Stimulated activated naive CD8-positive, alpha-beta T cell treated with anti-CD3 and anti-CD28 coated beads, Interleukin-15, Interleukin-2, amounts not matched to agents 100 ng/mL and 50 ng/mL, for 24 hours (primary cell): ENCODE measurements at regions not wholly inside any gene's neighbourhood (a gene's known extent, or its start where the extent isn't known, plus 50 kb on each side); places are given as distances from the start of the nearest gene placed in this dataset.

ENCODE experiments used
- H3K27ac Mint-ChIP-seq: one replicate; pipeline ENCODE4 v1.8.0; 2021; ENCODE audit warnings: mild to moderate bottlenecking, mixed read lengths
- H3K27me3 Mint-ChIP-seq: one replicate; pipeline ENCODE4 v1.8.0; 2021; ENCODE audit warnings: mixed read lengths
- H3K36me3 Mint-ChIP-seq: one replicate; pipeline ENCODE4 v1.8.0; 2021; ENCODE audit warnings: low read depth, mixed read lengths
- H3K4me1 Mint-ChIP-seq: one replicate; pipeline ENCODE4 v1.8.0; 2021; ENCODE audit warnings: low read depth, mixed read lengths
- H3K4me3 Mint-ChIP-seq: one replicate; pipeline ENCODE4 v1.8.0; 2021; ENCODE audit warnings: mild to moderate bottlenecking, mixed read lengths
- H3K9me3 Mint-ChIP-seq: one replicate; pipeline ENCODE4 v1.8.0; 2021; ENCODE audit warnings: mixed read lengths

GRCh38 chr20:60561052-60561451 lies 602.8 kb downstream of the CDH26 start:
- Mint-ChIP-seq H3K27me3 (no peaks in the 10 kb centered on the region), H3K4me3 (no peak overlapping the region), H3K27ac (no peak overlapping the region), H3K4me1 (no peaks in the 10 kb centered on the region), H3K9me3 (no peaks in the 10 kb centered on the region), H3K36me3 (no peaks in the 10 kb centered on the region)

GRCh38 chr20:60565083-60565482 lies 606.9 kb downstream of the CDH26 start:
- no peak overlapping the region for H3K27ac Mint-ChIP-seq
- no peaks in the 10 kb centered on the region for H3K9me3 Mint-ChIP-seq
- no peaks in the 10 kb centered on the region for H3K4me1 Mint-ChIP-seq
- no peak overlapping the region for H3K4me3 Mint-ChIP-seq
- no peaks in the 10 kb centered on the region for H3K27me3 Mint-ChIP-seq
- no peaks in the 10 kb centered on the region for H3K36me3 Mint-ChIP-seq

- Mint-ChIP-seq H3K27ac (no peak overlapping the region), H3K27me3 (no peaks in the 10 kb centered on the region), H3K4me3 (no peak overlapping the region), H3K4me1 (no peaks in the 10 kb centered on the region), H3K9me3 (no peaks in the 10 kb centered on the region), H3K36me3 (no peaks in the 10 kb centered on the region)
Observed at GRCh38 chr20:60565551-60565950, 607.3 kb downstream of the CDH26 start.

DNA sequence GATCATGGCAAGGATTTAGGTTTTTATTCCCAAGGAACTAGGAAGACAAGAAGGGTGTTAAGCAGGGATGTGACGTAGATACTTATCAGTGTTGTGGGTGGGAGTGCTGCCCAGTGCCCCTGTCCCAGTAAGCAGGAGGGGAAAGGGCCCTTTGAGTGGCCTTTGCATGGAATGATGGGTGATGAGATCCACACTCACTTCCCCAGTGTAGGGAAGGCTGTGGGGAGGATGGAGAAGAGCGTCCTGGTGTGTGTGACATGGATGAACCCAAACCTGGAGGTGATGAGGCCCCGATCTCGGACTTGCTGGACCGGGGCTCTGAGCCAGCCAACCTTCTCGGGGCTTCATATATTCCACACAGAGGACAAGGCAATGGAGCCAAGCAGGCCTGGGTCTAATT lies 610.9 kb downstream of the CDH26 start:
- Mint-ChIP-seq H3K27me3 (no peaks in the 10 kb centered on the region), H3K4me1 (no peaks in the 10 kb centered on the region), H3K27ac (no peak overlapping the region), H3K9me3 (no peaks in the 10 kb centered on the region), H3K4me3 (no peak overlapping the region), H3K36me3 (no peaks in the 10 kb centered on the region)

GRCh38 chr20:60570481-60571277 lies 612.5 kb downstream of the CDH26 start:
- no peak overlapping the region for H3K4me3 Mint-ChIP-seq
- no peaks in the 10 kb centered on the region for H3K36me3 Mint-ChIP-seq
- no peaks in the 10 kb centered on the region for H3K9me3 Mint-ChIP-seq
- no peaks in the 10 kb centered on the region for H3K27me3 Mint-ChIP-seq
- no peak overlapping the region for H3K27ac Mint-ChIP-seq
- H3K4me1 Mint-ChIP-seq: no peaks in the 10 kb centered on the region

DNA sequence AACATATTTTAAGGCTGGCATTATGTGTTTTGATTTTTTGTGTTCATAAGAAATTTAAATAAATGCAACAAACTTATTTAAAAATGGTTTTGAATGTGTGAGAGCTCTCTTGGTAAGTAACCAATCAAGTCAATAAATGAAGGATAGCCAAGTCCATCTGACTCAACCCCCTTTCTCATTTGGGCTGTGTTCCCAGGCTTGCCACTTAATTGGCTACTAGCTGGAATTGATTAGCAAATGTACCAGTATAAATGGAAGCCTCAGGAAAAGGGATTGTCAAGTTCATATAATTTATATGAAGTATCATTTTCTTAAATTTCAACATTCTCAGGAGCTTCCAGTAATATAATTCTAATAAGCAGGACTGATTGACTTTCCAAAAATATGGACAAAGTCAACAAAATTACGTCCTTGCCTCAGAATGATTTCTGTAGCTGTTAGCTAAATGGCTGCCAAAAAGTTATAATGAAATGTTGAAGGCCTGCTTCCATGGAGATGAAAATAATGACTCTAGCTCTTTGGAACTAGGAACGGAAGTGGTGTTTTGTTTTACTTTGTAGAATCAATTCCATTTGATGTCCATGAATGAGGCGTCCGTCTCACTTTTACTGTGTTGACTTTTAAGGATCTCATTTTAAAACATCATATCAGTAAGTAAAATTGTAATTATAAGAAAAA lies 614.9 kb downstream of the CDH26 start:
- no peaks in the 10 kb centered on the region for H3K36me3 Mint-ChIP-seq
- H3K27ac Mint-ChIP-seq: no peak overlapping the region
- no peaks in the 10 kb centered on the region for H3K27me3 Mint-ChIP-seq
- H3K4me1 Mint-ChIP-seq: no peaks in the 10 kb centered on the region
- no peaks in the 10 kb centered on the region for H3K9me3 Mint-ChIP-seq
- no peak overlapping the region for H3K4me3 Mint-ChIP-seq

GRCh38 chr20:60576236-60576635 lies 618.0 kb downstream of the CDH26 start:
- H3K4me3 Mint-ChIP-seq: no peak overlapping the region
- H3K9me3 Mint-ChIP-seq: no peaks in the 10 kb centered on the region
- H3K27ac Mint-ChIP-seq: no peak overlapping the region
- H3K4me1 Mint-ChIP-seq: no peaks in the 10 kb centered on the region
- H3K27me3 Mint-ChIP-seq: no peaks in the 10 kb centered on the region
- no peaks in the 10 kb centered on the region for H3K36me3 Mint-ChIP-seq

GRCh38 chr20:60579941-60580515 lies 621.8 kb downstream of the CDH26 start:
- no peaks in the 10 kb centered on the region for H3K9me3 Mint-ChIP-seq
- H3K4me3 Mint-ChIP-seq: no peak overlapping the region
- no peak overlapping the region for H3K27ac Mint-ChIP-seq
- no peaks in the 10 kb centered on the region for H3K4me1 Mint-ChIP-seq
- H3K27me3 Mint-ChIP-seq: peaks cover 5% of the 10 kb centered on the region
- no peaks in the 10 kb centered on the region for H3K36me3 Mint-ChIP-seq

DNA sequence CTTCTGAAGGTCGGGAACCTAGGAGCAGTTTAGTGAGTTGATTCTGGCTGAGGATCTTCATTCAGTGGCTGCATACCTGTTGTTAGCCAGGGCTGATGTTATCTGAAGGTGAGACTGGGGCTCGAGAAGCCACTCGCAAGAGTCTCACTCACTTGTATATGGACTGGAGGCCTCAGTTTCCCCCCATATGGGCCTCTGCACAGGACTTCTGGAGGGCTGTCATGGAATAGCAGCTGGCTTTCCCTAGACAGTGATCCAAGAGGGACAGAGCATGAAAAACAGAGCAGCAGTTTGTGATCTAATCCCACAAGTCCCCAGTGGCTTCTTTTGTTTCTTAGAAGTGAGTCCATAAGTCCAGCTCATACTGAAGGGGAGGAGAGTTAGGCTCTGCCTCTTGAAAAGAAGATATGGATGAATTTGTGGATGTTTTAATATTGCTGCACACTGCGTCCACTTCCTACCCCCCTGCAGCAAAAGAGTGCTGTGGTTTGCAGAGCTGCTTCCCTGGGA lies 623.4 kb downstream of the CDH26 start:
- Mint-ChIP-seq H3K4me3 (no peak overlapping the region), H3K27me3 (peaks cover 5% of the 10 kb centered on the region), H3K27ac (no peak overlapping the region), H3K36me3 (no peaks in the 10 kb centered on the region), H3K4me1 (no peaks in the 10 kb centered on the region), H3K9me3 (no peaks in the 10 kb centered on the region)

GRCh38 chr20:60583741-60584140 lies 625.5 kb downstream of the CDH26 start:
- Mint-ChIP-seq H3K9me3 (no peaks in the 10 kb centered on the region), H3K4me1 (no peaks in the 10 kb centered on the region), H3K27me3 (peaks cover 5% of the 10 kb centered on the region), H3K4me3 (no peak overlapping the region), H3K36me3 (no peaks in the 10 kb centered on the region), H3K27ac (no peak overlapping the region)

GRCh38 chr20:60584221-60584620 lies 626.0 kb downstream of the CDH26 start:
- Mint-ChIP-seq H3K9me3 (no peaks in the 10 kb centered on the region), H3K27ac (no peak overlapping the region)

GRCh38 chr20:60585651-60586050 lies 627.4 kb downstream of the CDH26 start:
- Mint-ChIP-seq H3K36me3 (no peaks in the 10 kb centered on the region), H3K27ac (no peak overlapping the region), H3K9me3 (no peaks in the 10 kb centered on the region), H3K4me3 (no peak overlapping the region), H3K4me1 (no peaks in the 10 kb centered on the region), H3K27me3 (peaks cover 5% of the 10 kb centered on the region)

More at GRCh38 chr20:60584221-60584620, 626.0 kb downstream of the CDH26 start:
- Mint-ChIP-seq H3K4me1 (no peaks in the 10 kb centered on the region), H3K36me3 (no peaks in the 10 kb centered on the region), H3K27me3 (peaks cover 5% of the 10 kb centered on the region), H3K4me3 (no peak overlapping the region)

GRCh38 chr20:60586269-60587050 lies 628.2 kb downstream of the CDH26 start:
- Mint-ChIP-seq H3K4me1 (no peaks in the 10 kb centered on the region), H3K27me3 (peaks cover 9% of the 10 kb centered on the region), H3K36me3 (no peaks in the 10 kb centered on the region), H3K27ac (no peak overlapping the region), H3K9me3 (no peaks in the 10 kb centered on the region), H3K4me3 (no peak overlapping the region)

- no peaks in the 10 kb centered on the region for H3K9me3 Mint-ChIP-seq
- no peak overlapping the region for H3K4me3 Mint-ChIP-seq
- H3K27ac Mint-ChIP-seq: no peak overlapping the region
- H3K4me1 Mint-ChIP-seq: no peaks in the 10 kb centered on the region
- peaks cover 5% of the 10 kb centered on the region for H3K27me3 Mint-ChIP-seq
- no peaks in the 10 kb centered on the region for H3K36me3 Mint-ChIP-seq
Observed at GRCh38 chr20:60587986-60588385, 629.8 kb downstream of the CDH26 start.

DNA sequence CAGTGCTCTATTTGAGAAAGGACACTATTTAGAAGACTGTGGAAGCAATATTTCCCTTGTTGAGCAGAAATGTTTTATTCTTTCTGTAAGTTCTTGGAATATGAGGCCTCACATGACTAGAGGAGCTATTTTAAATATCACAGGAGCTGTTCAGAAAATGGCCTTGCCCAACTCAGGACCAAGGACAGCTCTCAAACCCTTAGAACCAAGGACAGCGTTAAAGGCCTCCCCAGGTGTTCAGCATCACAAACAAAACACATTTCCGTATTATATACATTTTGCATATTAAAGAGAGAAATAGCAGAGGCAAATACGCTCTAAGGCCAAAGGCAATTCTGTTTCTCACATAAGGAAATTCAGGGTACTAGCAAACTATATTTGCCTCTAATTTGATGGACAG lies 631.4 kb downstream of the CDH26 start:
- no peaks in the 10 kb centered on the region for H3K4me1 Mint-ChIP-seq
- H3K27ac Mint-ChIP-seq: no peak overlapping the region
- H3K36me3 Mint-ChIP-seq: no peaks in the 10 kb centered on the region
- H3K4me3 Mint-ChIP-seq: no peak overlapping the region
- H3K9me3 Mint-ChIP-seq: no peaks in the 10 kb centered on the region
- peaks cover 5% of the 10 kb centered on the region for H3K27me3 Mint-ChIP-seq
